Left kidney (tissue), 1 donor: ENCODE measurements at regions not wholly inside any gene's neighbourhood (a gene's known extent, or its start where the extent isn't known, plus 50 kb on each side); places are given as distances from the start of the nearest gene placed in this dataset.
A peak's percentile ranks its signal among the peaks of the same experiment; 100 is the strongest.

Experiments used
- DNase-seq: peaks from one replicate; pipeline ENCODE4 v3.0.0-alpha.2; 2013

DNA sequence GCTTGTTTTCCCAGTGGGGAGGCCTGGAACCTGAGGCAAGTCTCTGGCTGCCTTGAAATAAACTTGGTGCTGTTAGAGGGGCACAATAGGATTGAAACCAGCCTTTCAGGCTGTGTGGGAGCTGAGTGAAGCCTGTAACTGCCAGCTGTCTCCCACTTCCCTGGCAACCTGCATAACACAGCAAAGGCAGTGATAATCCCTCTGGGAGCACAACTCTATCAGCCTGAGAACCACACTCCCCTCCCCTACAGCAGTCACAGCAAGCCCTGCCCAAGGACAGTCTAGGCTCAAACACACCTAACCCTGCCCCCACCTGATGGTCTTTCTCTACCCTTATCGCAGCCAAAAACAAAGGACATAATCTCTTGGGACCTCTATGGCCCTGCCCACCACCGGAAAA lies 683.8 kb upstream of the ATXN8OS start:
- no peak for DNase-seq

DNA sequence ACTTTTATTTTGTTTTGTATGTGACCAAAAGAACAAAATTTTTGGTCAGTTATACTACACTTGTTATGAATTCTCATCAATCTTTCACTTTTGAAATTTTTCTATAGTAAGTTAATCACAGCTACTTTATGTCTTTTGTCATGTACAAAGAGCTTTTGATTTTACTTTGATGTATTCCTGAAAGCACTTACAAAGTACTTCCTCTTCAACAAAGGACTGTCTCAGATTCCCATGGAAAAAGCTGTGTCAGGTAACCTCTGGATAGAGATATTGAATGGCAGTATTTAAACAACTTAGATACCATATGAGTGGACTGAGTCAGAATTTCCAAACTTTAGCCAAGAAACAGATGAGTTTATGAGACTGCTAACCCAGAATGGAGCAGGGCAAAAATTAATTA lies 689.3 kb upstream of the ATXN8OS start:
- DNase-seq: no peak

GRCh38 chr13:69410761-69411160 lies 696.9 kb upstream of the ATXN8OS start:
- no peak for DNase-seq

DNA sequence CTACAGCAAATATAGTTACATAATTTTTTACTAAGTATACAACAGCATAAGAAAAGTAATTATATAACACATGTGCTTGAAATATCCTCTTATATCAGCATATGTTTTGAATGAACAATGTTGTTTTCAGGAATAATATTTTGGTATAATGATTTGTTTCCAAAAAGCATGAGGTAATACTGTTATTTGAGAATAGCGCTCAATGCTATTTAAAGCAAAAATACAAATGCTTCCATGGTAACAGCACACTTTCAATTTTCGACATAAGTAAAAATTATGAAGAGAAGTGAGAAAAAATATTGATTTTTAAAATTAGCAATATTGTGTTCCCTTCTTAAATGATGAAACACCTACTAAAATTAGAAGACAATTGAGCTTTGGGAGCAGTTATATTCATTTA lies 715.9 kb upstream of the ATXN8OS start:
- DNase-seq: no peak

DNA sequence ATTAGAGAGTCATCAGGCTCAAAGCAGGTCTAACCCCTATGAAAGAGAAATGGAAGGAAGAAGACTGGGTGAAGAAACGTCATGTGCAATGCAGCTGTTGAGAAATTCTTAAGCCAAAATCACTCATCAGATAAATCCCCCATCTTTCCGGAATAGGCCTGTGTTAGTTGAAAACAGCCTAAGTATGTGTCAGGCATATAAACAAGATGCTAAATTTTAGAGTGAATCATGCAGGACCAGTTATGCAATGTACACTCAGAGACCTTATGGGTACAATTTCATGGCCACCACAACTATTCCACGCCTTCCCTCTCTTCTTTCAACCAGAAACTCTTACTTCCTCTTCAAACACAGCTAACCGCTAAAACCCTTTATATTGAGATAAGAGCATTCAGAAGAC lies 717.7 kb upstream of the ATXN8OS start:
- DNase-seq: no peak

- no peak for DNase-seq
These were observed 733.7 kb upstream of the ATXN8OS start for GRCh38 chr13:69373747-69374425.

DNA sequence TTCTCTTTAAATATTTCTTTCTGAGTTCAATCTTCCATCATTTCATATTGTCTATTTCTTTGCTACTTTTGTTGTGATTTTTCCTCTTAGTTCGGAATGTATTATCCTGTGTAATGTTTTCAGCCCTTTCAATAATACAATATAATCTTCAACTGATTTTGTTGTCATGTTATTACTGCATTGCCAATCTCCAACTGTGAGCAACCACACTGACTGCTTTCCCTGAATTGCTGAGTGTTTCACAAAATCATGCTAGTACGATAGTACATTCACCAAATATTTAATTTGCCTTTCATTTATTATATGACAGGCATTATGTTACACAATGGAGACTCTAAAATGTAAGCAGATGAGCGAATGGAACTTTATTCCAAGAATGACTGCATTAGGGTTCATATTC lies 744.3 kb upstream of the ATXN8OS start:
- no peak for DNase-seq

DNA sequence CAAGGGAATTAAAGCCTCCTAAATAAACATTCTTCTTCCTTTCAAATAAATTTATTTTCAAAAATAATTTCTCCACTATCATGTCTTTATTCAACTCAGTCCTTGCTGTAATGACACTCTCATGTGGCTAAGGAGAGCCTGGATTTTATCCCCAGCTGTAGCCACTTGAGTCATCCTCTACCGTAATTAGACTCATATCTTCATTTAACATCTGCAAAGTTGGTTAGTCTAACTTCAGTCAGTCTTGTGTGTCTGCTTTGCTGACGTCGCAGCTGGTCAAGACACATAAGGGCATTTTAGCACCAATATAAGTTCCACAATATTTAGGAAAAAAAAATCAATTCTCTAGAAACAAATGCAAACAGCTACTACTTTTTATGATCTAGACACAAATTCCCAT lies 776.4 kb upstream of the ATXN8OS start:
- no peak for DNase-seq

DNA sequence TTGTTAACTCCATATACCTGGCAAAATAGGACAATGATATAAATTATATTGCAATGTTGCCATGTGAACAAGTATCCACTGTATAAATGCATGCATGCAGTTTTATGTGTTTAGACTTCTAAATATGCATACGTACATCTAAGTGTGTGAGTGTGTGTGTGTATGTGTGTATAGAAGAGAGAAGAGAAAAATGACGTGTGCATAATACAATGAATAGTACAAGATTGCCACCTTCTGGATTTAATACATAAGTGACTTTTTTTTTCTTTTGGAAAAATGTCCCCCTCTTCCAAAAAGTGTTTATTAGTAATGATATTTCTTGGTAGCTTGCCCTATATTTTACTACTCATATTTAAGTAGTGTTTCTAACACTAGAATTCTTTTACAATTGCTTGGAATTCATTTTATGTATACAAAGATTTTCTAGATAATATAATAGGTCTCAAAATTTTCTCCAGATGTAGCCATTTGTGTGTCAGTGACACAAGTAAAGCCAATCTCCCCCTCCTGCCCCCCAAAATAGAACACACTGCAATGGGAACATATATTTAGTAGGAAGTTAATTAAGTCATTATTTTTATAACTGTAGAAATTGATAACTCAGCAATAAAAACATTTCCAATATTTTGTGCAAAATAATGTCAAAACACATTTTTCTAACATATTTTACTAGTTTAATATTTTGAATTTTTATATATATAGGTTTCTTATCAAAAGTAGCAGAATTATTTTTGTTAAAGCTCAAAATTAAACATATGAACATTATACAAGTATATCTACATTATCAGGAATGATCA lies 783.3 kb upstream of the ATXN8OS start:
- peak; percentile 7 for DNase-seq

GRCh38 chr13:69319656-69320055 lies 788.0 kb upstream of the ATXN8OS start:
- no peak for DNase-seq

GRCh38 chr13:69315039-69315438 lies 792.6 kb upstream of the ATXN8OS start:
- DNase-seq: no peak

DNA sequence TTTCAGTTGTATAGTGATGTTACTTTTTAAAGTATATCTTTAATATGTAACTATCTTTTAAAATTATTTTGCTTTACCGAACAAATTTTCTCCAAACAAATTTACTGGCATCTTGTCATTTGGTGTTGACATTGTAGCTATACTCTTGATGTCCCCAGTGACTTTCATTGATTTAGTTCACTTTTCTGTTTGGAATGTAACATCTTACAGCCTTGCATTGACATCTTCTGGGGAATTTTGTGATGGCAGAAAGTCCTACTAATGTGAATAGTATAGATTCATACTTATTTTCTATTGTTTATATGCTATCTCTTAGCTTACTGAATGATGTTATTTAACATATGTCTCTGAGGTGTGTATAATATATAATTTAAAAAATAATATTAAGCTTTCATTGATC lies 800.9 kb upstream of the ATXN8OS start:
- no peak for DNase-seq

- no peak for DNase-seq
These were observed 807.5 kb upstream of the ATXN8OS start for GRCh38 chr13:69300131-69300530.

DNA sequence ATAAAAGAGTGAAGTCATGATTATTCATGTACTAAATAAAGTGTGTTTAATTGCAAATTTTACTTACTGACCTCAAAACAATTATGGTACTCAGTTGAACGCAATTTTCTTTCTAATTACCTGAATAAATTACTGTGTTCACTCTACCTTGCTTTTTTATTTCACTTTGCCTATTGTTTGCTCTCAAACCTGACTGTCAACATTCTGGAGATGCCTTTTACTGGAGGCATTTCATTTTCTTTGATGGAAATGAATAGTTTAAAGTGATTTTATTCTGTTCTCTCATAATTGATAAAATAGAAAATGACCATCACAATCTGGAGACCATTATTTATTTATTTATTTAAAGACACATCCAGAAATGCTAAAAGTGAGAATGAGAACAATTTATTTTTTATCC lies 811.5 kb upstream of the ATXN8OS start:
- no peak for DNase-seq

DNA sequence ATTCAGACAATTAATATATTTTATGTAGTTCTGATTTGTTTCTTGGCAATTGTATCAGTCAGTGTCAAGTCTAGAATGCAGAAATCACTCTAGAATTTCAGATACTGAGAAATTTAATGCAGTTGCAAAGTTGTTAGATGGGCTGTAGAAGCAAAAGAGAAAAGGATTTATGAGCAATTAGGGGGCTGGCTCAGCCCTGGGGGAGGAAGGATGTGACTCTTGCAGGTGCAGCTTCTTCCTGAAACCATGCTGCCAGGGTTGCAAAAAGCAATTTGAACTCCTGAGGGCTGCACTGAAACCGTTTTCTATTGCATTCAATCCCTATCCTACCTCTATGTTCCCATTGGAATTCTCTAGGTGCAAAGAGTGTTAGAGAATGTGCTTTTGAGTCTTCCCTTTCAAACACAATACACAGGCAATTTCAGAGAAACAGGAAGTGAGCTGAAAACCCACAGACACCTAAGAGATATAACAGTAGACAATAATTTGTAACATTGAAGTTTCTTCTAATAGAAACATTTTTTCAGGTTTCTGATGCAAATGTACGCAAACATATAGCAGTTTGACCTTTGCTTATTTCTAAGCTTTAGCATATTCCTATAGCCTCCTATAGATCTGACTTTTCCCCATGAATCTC lies 814.7 kb upstream of the ATXN8OS start:
- no peak for DNase-seq

GRCh38 chr13:69291292-69291906 lies 816.2 kb upstream of the ATXN8OS start:
- DNase-seq: no peak

DNA sequence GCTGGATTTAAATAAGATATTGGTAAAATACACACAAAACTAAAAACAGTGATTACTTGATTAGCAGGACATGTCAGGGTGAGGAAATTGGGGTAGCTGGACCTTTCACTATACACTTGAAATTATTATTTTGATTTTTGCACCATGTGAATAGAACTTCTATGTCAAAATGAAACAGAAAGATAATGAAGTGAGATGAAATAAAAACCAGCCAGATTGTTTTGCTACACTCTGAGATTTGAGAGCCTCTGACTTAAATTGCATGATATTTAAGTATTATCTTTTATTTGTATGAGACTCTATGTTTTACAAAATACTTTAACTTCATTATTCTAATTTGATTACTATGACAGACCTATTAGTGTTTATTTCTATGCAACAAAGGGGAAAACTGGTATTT lies 819.6 kb upstream of the ATXN8OS start:
- DNase-seq: no peak

DNA sequence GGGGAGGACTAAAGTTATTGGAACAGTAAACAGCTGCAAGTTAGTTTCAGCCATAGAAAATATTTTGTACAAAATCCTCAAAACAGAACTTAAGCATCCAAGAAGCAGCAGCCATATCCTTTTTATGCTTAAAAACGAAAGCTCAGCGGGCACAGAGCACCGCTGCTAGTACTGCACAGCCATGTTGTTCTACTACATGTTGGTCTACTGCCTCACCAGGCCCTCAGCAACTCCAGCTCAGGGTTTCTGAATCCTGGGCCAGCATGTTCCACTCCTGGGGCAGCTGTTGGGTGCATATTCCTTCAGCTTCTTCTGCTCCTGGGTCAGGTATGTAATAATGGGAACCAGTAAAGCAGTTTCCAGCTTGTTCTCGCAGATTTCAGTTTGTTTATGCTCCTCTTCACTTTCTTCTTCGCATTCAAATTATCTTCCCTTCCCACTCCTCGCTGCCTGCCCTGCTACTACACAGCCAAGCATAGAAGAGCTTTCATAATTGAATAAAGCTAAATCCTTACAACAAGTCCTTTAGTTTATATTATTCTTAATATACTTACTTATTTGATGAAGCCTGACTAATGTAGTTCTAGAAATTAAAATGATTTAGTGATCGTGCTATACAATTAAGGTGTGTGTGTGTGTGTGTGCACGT lies 820.5 kb upstream of the ATXN8OS start:
- no peak for DNase-seq

DNA sequence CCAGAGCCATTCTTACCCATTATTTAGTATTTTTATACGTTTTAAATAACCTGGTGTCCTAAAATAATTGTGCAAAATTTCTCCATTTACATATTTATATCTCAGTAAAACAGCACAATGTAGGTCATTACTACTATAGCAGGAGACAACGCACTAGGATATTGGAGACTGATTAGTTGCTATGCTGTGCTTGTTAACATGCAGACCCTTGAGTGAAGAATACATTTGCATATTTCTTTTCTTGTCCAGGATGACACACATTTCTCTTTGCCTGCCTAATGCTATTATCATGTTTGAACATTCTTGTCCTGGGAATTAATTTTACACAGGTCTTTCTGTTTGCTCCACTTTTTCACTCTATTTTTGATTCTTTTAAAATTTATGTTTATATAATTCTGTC lies 823.8 kb upstream of the ATXN8OS start:
- no peak for DNase-seq

DNA sequence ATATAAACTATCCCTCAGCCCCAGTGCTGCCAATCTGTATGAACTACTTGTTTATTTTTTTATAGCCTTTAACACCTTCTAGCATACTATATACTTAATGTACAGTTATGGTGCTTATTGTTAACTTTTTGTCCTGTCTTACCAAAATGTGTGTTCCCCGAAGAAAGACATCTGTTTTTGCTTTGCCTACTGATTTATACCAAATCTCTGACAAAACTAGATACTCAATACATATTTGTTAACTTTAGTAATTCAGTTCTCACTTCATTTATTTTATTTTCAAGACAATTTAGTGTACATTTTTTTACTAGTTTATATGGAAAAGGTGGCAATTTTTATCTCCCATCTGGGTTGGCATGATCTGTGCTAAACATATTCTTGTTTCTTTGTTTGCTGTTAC lies 824.3 kb upstream of the ATXN8OS start:
- no peak for DNase-seq

- DNase-seq: no peak
These were observed 827.2 kb upstream of the ATXN8OS start for GRCh38 chr13:69280399-69280798.

- DNase-seq: no peak
These were observed 828.4 kb upstream of the ATXN8OS start for GRCh38 chr13:69279213-69279612.

GRCh38 chr13:69274231-69274630 lies 833.4 kb upstream of the ATXN8OS start:
- DNase-seq: no peak
